Panc1 (cell line): ENCODE measurements at regions not wholly inside any gene's neighbourhood (a gene's known extent, or its start where the extent isn't known, plus 50 kb on each side); places are given as distances from the start of the nearest gene placed in this dataset.

Experiments used
- ATAC-seq: fragments of 200-7000 bp; cut with Tn5 transposase; 2 replicates; pipeline ENCODE4 v1.9.1; 2020; ENCODE audit warnings: mild to moderate bottlenecking, moderate library complexity
- BruUV-seq: library from RNA; stranded (reverse); fragments of 400-500 nt; replicated peaks from 2 replicates; lab custom pipeline; 2021; lab: Mats Ljungman, UMichigan
- CTCF ChIA-PET: fragments of 300-600 bp; sonication (Branson Sonifier 250); formaldehyde crosslinking; loops from one replicate; lab custom pipeline; 2022; ENCODE audit warnings: antibody characterized with exemption; lab: Charles Lee
- POLR2A ChIA-PET: fragments of 300-600 bp; sonication (Branson Sonifier 250); formaldehyde crosslinking; loops from one replicate; lab custom pipeline; 2022; ENCODE audit warnings: antibody characterized with exemption; lab: Charles Lee
- DNase-seq: peaks from one replicate; pipeline ENCODE4 v3.0.0-alpha.2; 2010; ENCODE audit warnings: low read depth, low spot score
- H3K27ac ChIP-seq: 2 replicates; pipeline ENCODE4 v1.5.1; 2011; ENCODE audit warnings: mild to moderate bottlenecking, low read length, inconsistent platforms
- H3K27me3 ChIP-seq: fragments of 200-500 bp; sonication (Bioruptor generic); 2 replicates; pipeline ENCODE4 v1.6.0; 2014; ENCODE audit warnings: low read length, inconsistent platforms; ENCODE audit not compliant: control insufficient read depth, insufficient read depth
- H3K36me3 ChIP-seq: fragments of 200-500 bp; sonication (Bioruptor generic); 2 replicates; pipeline ENCODE4 v1.5.1; 2014; ENCODE audit warnings: inconsistent platforms, mild to moderate bottlenecking, low read length, moderate library complexity; ENCODE audit not compliant: control insufficient read depth, insufficient read depth
- H3K4me1 ChIP-seq: 2 replicates; pipeline ENCODE4 v1.5.1; 2011; ENCODE audit warnings: inconsistent platforms, mild to moderate bottlenecking, low read length, moderate library complexity; ENCODE audit not compliant: control insufficient read depth, insufficient read depth
- H3K4me3 ChIP-seq, 2 experiments: 2 replicates each; pipeline ENCODE4 v1.5.1; 2011 to 2012; ENCODE audit warnings: low read depth in 2 of 2, low read length in 2 of 2, mild to moderate bottlenecking in 2 of 2, inconsistent platforms in 1 of 2, moderate library complexity in 1 of 2
- H3K9me3 ChIP-seq: fragments of 200-500 bp; sonication (Bioruptor generic); 2 replicates; pipeline ENCODE4 v1.5.1; 2014; ENCODE audit warnings: low read depth, mild to moderate bottlenecking, inconsistent platforms, low read length, moderate library complexity; ENCODE audit not compliant: control insufficient read depth, insufficient read depth
- CTCF ChIP-seq: fragments of 450-650 bp; IDR thresholded peaks from 2 replicates; pipeline ENCODE4 v1.5.1; 2017; ENCODE audit warnings: mild to moderate bottlenecking
- POLR2AphosphoS5 ChIP-seq: IDR thresholded peaks from 2 replicates; pipeline ENCODE4 v1.6.1; 2012; ENCODE audit warnings: mild to moderate bottlenecking, low read depth, low read length, moderate library complexity
- REST ChIP-seq, 2 experiments: IDR thresholded peaks; 2 replicates each; pipeline ENCODE4 v1.6.1; 2011 to 2012; ENCODE audit warnings: low read depth in 2 of 2, control low read depth in 1 of 2, low read length in 1 of 2, mild to moderate bottlenecking in 1 of 2, moderate library complexity in 1 of 2; ENCODE audit not compliant: insufficient read depth in 1 of 2
- SIN3A ChIP-seq: IDR thresholded peaks from 2 replicates; pipeline ENCODE4 v1.6.1; 2012; ENCODE audit warnings: low read depth, mild to moderate bottlenecking, low read length, moderate library complexity, borderline replicate concordance; ENCODE audit not compliant: insufficient read depth
- TCF7L2 ChIP-seq: IDR thresholded peaks from 2 replicates; pipeline ENCODE4 v1.6.1; 2011; ENCODE audit warnings: mild to moderate bottlenecking, low read depth, low read length, inconsistent platforms
- in situ Hi-C: cut with HindIII; loops from 2 replicates; pipeline ENCODE4 v1.10.0; 2016; ENCODE audit warnings: low sequenced_read_pairs, low pct_unique_long_range_greater_than_20kb
- intact Hi-C: fragments of 100-400 bp; cut with micrococcal nuclease; formaldehyde crosslinking; loops from one replicate; pipeline ENCODE4 v1.10.0; 2022; ENCODE audit not compliant: unreplicated experiment

- ATAC-seq (no peak), DNase-seq (no peak)
- H3K27me3 ChIP-seq, result no peaks in the 10 kb centered on the region
- TF ChIP-seq TCF7L2, result no peak
- no peak for TF ChIP-seq REST (IDR thresholded peaks at IDR 0.05; ENCODE audit: insufficient read depth in 1 of 2, low read depth in 2 of 2, low read length in 1 of 2)
- TF ChIP-seq CTCF, result no peak
- TF ChIP-seq SIN3A, result no peak
- TF ChIP-seq POLR2AphosphoS5, result no peak
- H3K4me3 ChIP-seq, result no peak overlapping the region
- in situ Hi-C loops, result no loop called here
- CTCF ChIA-PET, result no interaction called here
- no peaks in the 10 kb centered on the region for H3K4me1 ChIP-seq
- POLR2A ChIA-PET, result no interaction called here
- intact Hi-C loops, result no loop called here
- peaks cover 12% of the 10 kb centered on the region for H3K9me3 ChIP-seq
- no peak overlapping the region for H3K27ac ChIP-seq
- H3K36me3 ChIP-seq, result no peaks in the 10 kb centered on the region; the same call in 1 of the 2 replicates
- BruUV-seq, result no TSS peak
Observed at GRCh38 chr3:144947895-144948294, 976.3 kb downstream of the DIPK2A start.

DNA sequence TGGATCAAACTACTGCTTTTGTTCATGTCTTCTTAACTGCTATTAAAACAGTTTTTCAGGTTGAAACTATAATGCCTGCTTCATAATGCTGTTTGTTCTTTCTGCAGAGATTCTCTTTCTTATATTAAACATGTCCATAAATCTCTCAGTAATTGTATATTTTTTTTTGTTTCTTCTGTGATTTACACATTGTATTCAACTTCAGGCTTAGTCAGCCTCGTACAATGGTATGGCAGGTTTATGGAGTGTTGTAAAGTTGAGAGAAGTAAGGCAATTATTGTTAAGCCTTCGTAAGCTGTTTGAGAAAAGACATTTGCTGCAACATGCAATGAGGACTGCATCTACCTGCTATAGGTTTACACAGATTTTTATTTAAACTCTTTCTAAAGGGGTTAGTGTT lies 977.1 kb downstream of the DIPK2A start:
- no peaks in the 10 kb centered on the region; the same call in 1 of the 2 replicates for H3K36me3 ChIP-seq
- H3K9me3 ChIP-seq, result peaks cover 12% of the 10 kb centered on the region
- ChIA-PET POLR2A (no interaction called here), CTCF (no interaction called here)
- BruUV-seq, result no TSS peak
- intact Hi-C loops, result no loop called here
- H3K4me3 ChIP-seq, result no peak overlapping the region
- no peak for DNase-seq
- TF ChIP-seq POLR2AphosphoS5, result no peak
- no peak for TF ChIP-seq SIN3A
- TF ChIP-seq TCF7L2, result no peak
- no peak for TF ChIP-seq REST (IDR thresholded peaks at IDR 0.05; ENCODE audit: insufficient read depth in 1 of 2, low read depth in 2 of 2, low read length in 1 of 2)
- no peak for TF ChIP-seq CTCF
- H3K27ac ChIP-seq, result no peak overlapping the region
- no peaks in the 10 kb centered on the region for H3K4me1 ChIP-seq
- in situ Hi-C loops, result no loop called here
- ATAC-seq, result no peak
- no peaks in the 10 kb centered on the region for H3K27me3 ChIP-seq
